ENCODE measurements at regions not wholly inside any gene's neighbourhood (a gene's known extent, or its start where the extent isn't known, plus 50 kb on each side); places are given as distances from the start of the nearest gene placed in this dataset.

DNA sequence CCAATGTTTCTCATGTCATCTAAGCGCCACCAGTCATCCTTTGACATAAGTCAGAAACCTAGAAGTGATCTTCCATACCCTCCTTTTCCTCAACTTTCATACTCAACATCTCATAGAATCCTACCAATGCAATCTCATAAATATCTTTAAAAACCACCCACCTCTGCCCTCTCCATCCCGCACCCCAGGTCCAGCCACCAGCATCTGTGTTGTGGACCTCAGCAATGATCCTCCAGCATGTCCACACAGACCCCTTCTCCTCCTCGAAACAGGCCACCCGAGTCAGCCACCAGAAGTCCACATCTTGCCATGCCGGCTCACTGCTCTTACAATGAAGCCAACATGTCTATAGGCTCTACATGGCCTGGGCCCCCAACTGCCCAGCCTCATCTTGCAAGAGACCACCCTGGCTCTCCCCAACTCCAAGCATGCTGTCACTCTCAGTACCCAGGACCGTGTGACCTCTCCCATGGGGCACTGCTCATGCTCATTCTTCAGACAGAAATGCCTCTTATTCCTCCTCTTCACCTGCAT lies 636.7 kb upstream of the ID2 start:
- Histone ChIP-seq H3K27ac (ENCODE audit: low read length) (no peak overlapping the region), H3K4me3 (ENCODE audit: low read length) (no peak overlapping the region), H3K9me3 (ENCODE audit: control insufficient read depth, insufficient read depth, low read length) (no peaks in the 10 kb centered on the region), H3K27me3 (ENCODE audit: control insufficient read depth, insufficient read depth, low read length) (no peaks in the 10 kb centered on the region), H3K36me3 (ENCODE audit: control insufficient read depth, insufficient read depth, low read length) (no peaks in the 10 kb centered on the region), H3K4me1 (ENCODE audit: control insufficient read depth, insufficient read depth, low read length) (no peaks in the 10 kb centered on the region)
- no peak for DNase-seq (ENCODE audit: low read depth, low spot score)
- no CpG with 5 or more reads among the region's 6 CpGs for WGBS (ENCODE audit: insufficient coverage, insufficient read length)

- Histone ChIP-seq H3K27me3 (ENCODE audit: control insufficient read depth, insufficient read depth, low read length) (no peaks in the 10 kb centered on the region), H3K9me3 (ENCODE audit: control insufficient read depth, insufficient read depth, low read length) (no peaks in the 10 kb centered on the region), H3K27ac (ENCODE audit: low read length) (no peak overlapping the region), H3K4me1 (ENCODE audit: control insufficient read depth, insufficient read depth, low read length) (no peaks in the 10 kb centered on the region), H3K36me3 (ENCODE audit: control insufficient read depth, insufficient read depth, low read length) (no peaks in the 10 kb centered on the region), H3K4me3 (ENCODE audit: low read length) (no peak overlapping the region)
- no peak for DNase-seq (ENCODE audit: low read depth, low spot score)
- WGBS (ENCODE audit: insufficient coverage, insufficient read length) = no CpG with 5 or more reads among the region's 5 CpGs
Observed at GRCh38 chr2:8046849-8047248, 635.0 kb upstream of the ID2 start.

DNA sequence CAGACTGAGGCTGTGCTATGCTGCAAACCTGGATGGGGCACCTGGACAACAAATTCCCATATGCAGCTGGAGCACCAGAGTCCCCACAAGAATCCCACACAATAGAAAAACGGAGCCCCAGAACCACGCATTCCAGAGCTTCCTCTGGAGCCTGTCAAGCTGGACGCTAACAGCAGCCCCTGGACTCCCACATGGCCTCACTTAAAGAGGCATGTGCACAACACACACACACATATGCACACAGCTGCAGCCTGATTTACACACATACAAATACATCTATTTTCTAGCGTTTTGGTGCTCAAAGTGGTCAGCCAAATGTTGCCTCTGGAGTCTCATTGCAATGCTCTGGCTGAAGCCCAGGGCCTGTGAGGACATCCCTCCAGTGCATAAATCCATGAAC lies 632.7 kb upstream of the ID2 start:
- no peaks in the 10 kb centered on the region for H3K9me3 ChIP-seq (ENCODE audit: control insufficient read depth, insufficient read depth, low read length)
- no peak overlapping the region for H3K4me3 ChIP-seq (ENCODE audit: low read length)
- DNase-seq (ENCODE audit: low read depth, low spot score) = no peak
- WGBS (ENCODE audit: insufficient coverage, insufficient read length) = no CpG with 5 or more reads among the region's 4 CpGs
- no peaks in the 10 kb centered on the region for H3K4me1 ChIP-seq (ENCODE audit: control insufficient read depth, insufficient read depth, low read length)
- H3K27ac ChIP-seq (ENCODE audit: low read length) = no peak overlapping the region
- H3K27me3 ChIP-seq (ENCODE audit: control insufficient read depth, insufficient read depth, low read length) = no peaks in the 10 kb centered on the region
- no peaks in the 10 kb centered on the region for H3K36me3 ChIP-seq (ENCODE audit: control insufficient read depth, insufficient read depth, low read length)

DNA sequence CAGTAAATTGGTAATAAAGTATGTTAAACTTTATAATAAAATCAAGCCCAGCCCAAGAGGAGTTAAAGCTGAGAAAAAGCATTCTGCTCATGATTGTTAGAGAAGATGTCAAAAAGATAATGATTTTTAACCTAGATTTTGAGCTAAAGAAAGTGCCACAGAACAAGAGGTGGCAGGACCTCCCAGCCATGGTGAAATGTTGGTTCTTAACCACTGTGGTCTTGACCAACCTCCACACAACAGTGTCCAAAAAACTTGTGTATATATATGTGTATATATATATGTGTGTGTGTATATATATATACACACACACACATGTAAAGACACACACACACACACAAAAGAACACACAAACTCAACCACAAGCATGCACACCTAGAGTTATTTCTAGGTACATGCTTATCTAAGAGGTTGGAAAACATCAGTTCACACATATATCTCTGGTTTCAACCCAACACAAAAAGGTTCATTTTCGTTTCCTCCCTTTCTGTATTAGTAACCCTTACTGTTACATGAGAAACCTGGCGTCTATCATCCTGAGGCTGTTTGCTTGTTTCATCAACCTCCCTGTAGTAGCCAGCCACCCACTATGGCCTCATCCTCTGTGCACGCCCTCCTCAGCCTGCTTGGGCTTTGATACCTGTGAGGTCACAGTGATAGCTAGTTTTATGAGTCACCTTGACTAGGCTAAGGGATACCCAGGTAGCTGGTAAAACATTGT lies 631.8 kb upstream of the ID2 start:
- no peaks in the 10 kb centered on the region for H3K27me3 ChIP-seq (ENCODE audit: control insufficient read depth, insufficient read depth, low read length)
- H3K27ac ChIP-seq (ENCODE audit: low read length) = no peak overlapping the region
- no peaks in the 10 kb centered on the region for H3K36me3 ChIP-seq (ENCODE audit: control insufficient read depth, insufficient read depth, low read length)
- H3K4me3 ChIP-seq (ENCODE audit: low read length) = no peak overlapping the region
- H3K4me1 ChIP-seq (ENCODE audit: control insufficient read depth, insufficient read depth, low read length) = no peaks in the 10 kb centered on the region
- WGBS (ENCODE audit: insufficient coverage, insufficient read length) = no CpG with 5 or more reads among the region's 3 CpGs
- H3K9me3 ChIP-seq (ENCODE audit: control insufficient read depth, insufficient read depth, low read length) = no peaks in the 10 kb centered on the region
- no peak for DNase-seq (ENCODE audit: low read depth, low spot score)

GRCh38 chr2:8053216-8053615 lies 628.6 kb upstream of the ID2 start:
- Histone ChIP-seq H3K4me1 (ENCODE audit: control insufficient read depth, insufficient read depth, low read length) (no peaks in the 10 kb centered on the region), H3K36me3 (ENCODE audit: control insufficient read depth, insufficient read depth, low read length) (no peaks in the 10 kb centered on the region), H3K4me3 (ENCODE audit: low read length) (no peak overlapping the region), H3K27ac (ENCODE audit: low read length) (no peak overlapping the region), H3K9me3 (ENCODE audit: control insufficient read depth, insufficient read depth, low read length) (no peaks in the 10 kb centered on the region), H3K27me3 (ENCODE audit: control insufficient read depth, insufficient read depth, low read length) (no peaks in the 10 kb centered on the region)
- no peak for DNase-seq (ENCODE audit: low read depth, low spot score)

- no peak overlapping the region for H3K4me3 ChIP-seq (ENCODE audit: low read length)
- no CpG with 5 or more reads among the region's 6 CpGs for WGBS (ENCODE audit: insufficient coverage, insufficient read length)
- DNase-seq (ENCODE audit: low read depth, low spot score) = no peak
Observed at GRCh38 chr2:8054070-8054469, 627.8 kb upstream of the ID2 start.

GRCh38 chr2:8058652-8059051 lies 623.2 kb upstream of the ID2 start:
- H3K4me1 ChIP-seq (ENCODE audit: control insufficient read depth, insufficient read depth, low read length) = no peaks in the 10 kb centered on the region
- no peaks in the 10 kb centered on the region for H3K9me3 ChIP-seq (ENCODE audit: control insufficient read depth, insufficient read depth, low read length)
- no CpG with 5 or more reads among the region's 2 CpGs for WGBS (ENCODE audit: insufficient coverage, insufficient read length)
- no peaks in the 10 kb centered on the region for H3K27me3 ChIP-seq (ENCODE audit: control insufficient read depth, insufficient read depth, low read length)
- no peak for DNase-seq (ENCODE audit: low read depth, low spot score)
- no peak overlapping the region for H3K4me3 ChIP-seq (ENCODE audit: low read length)
- no peak overlapping the region for H3K27ac ChIP-seq (ENCODE audit: low read length)
- H3K36me3 ChIP-seq (ENCODE audit: control insufficient read depth, insufficient read depth, low read length) = no peaks in the 10 kb centered on the region

More at GRCh38 chr2:8054070-8054469, 627.8 kb upstream of the ID2 start:
- Histone ChIP-seq H3K9me3 (ENCODE audit: control insufficient read depth, insufficient read depth, low read length) (no peaks in the 10 kb centered on the region), H3K4me1 (ENCODE audit: control insufficient read depth, insufficient read depth, low read length) (no peaks in the 10 kb centered on the region), H3K36me3 (ENCODE audit: control insufficient read depth, insufficient read depth, low read length) (no peaks in the 10 kb centered on the region), H3K27me3 (ENCODE audit: control insufficient read depth, insufficient read depth, low read length) (no peaks in the 10 kb centered on the region), H3K27ac (ENCODE audit: low read length) (no peak overlapping the region)

DNA sequence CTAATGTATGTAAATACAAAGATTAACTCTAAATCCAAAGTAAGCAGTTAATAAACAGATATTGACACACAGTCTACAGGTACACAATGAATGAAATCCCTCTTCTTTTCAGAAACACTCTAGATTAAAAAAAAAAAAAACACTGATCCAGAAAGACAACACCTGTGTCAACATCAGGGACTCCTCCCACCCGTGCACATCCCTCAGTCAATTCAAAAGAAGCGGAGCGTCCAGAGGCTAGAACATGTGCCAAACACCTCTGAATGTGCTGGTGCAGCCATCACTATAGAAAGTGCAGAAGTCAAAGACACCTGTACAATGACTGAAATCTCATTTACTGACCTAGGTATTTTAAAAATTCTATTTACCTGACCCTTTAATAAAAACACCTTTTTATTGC lies 622.6 kb upstream of the ID2 start:
- Histone ChIP-seq H3K9me3 (ENCODE audit: control insufficient read depth, insufficient read depth, low read length) (no peaks in the 10 kb centered on the region), H3K36me3 (ENCODE audit: control insufficient read depth, insufficient read depth, low read length) (no peaks in the 10 kb centered on the region), H3K4me1 (ENCODE audit: control insufficient read depth, insufficient read depth, low read length) (no peaks in the 10 kb centered on the region), H3K27ac (ENCODE audit: low read length) (no peak overlapping the region), H3K4me3 (ENCODE audit: low read length) (no peak overlapping the region), H3K27me3 (ENCODE audit: control insufficient read depth, insufficient read depth, low read length) (no peaks in the 10 kb centered on the region)
- DNase-seq (ENCODE audit: low read depth, low spot score) = no peak
- no CpG with 5 or more reads among the region's 3 CpGs for WGBS (ENCODE audit: insufficient coverage, insufficient read length)

DNA sequence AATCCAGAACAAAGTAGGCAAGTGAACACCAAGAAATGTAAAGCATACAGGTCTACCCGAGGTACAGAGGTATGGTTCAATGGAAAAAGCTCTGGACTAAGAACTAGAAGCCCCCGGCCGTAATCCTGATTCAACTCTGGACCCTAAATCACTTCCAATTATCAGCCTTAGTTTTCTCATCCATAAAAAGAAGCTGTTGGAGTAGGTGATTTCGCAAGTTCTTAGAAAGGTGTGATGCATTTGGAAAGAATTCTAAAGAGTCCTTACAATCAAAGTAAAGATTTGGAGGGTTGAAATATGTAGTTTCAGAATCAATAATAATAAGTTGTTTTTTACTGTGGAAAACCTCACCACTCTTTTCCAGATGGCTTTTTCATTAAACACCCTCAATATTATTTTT lies 622.1 kb upstream of the ID2 start:
- no peak for DNase-seq (ENCODE audit: low read depth, low spot score)
- Histone ChIP-seq H3K9me3 (ENCODE audit: control insufficient read depth, insufficient read depth, low read length) (no peaks in the 10 kb centered on the region), H3K4me1 (ENCODE audit: control insufficient read depth, insufficient read depth, low read length) (no peaks in the 10 kb centered on the region), H3K36me3 (ENCODE audit: control insufficient read depth, insufficient read depth, low read length) (no peaks in the 10 kb centered on the region), H3K4me3 (ENCODE audit: low read length) (no peak overlapping the region), H3K27ac (ENCODE audit: low read length) (no peak overlapping the region), H3K27me3 (ENCODE audit: control insufficient read depth, insufficient read depth, low read length) (no peaks in the 10 kb centered on the region)
- no CpG with 5 or more reads among the region's 4 CpGs for WGBS (ENCODE audit: insufficient coverage, insufficient read length)

GRCh38 chr2:8061219-8061618 lies 620.6 kb upstream of the ID2 start:
- H3K4me1 ChIP-seq (ENCODE audit: control insufficient read depth, insufficient read depth, low read length) = no peaks in the 10 kb centered on the region
- no peaks in the 10 kb centered on the region for H3K9me3 ChIP-seq (ENCODE audit: control insufficient read depth, insufficient read depth, low read length)
- DNase-seq (ENCODE audit: low read depth, low spot score) = no peak
- no peaks in the 10 kb centered on the region for H3K27me3 ChIP-seq (ENCODE audit: control insufficient read depth, insufficient read depth, low read length)
- H3K27ac ChIP-seq (ENCODE audit: low read length) = no peak overlapping the region
- no peak overlapping the region for H3K4me3 ChIP-seq (ENCODE audit: low read length)
- WGBS (ENCODE audit: insufficient coverage, insufficient read length) = no CpG with 5 or more reads among the region's 9 CpGs
- H3K36me3 ChIP-seq (ENCODE audit: control insufficient read depth, insufficient read depth, low read length) = no peaks in the 10 kb centered on the region

- H3K27me3 ChIP-seq (ENCODE audit: control insufficient read depth, insufficient read depth, low read length) = no peaks in the 10 kb centered on the region
- no peak overlapping the region for H3K27ac ChIP-seq (ENCODE audit: low read length)
- H3K9me3 ChIP-seq (ENCODE audit: control insufficient read depth, insufficient read depth, low read length) = no peaks in the 10 kb centered on the region
- H3K4me1 ChIP-seq (ENCODE audit: control insufficient read depth, insufficient read depth, low read length) = no peaks in the 10 kb centered on the region
- no peaks in the 10 kb centered on the region for H3K36me3 ChIP-seq (ENCODE audit: control insufficient read depth, insufficient read depth, low read length)
- WGBS (ENCODE audit: insufficient coverage, insufficient read length) = no CpG with 5 or more reads among the region's 5 CpGs
- DNase-seq (ENCODE audit: low read depth, low spot score) = no peak
- H3K4me3 ChIP-seq (ENCODE audit: low read length) = no peak overlapping the region
Observed at GRCh38 chr2:8064603-8065002, 617.3 kb upstream of the ID2 start.

All from iPS DF 6.9 (cell line).